ENCODE measurements at regions not wholly inside any gene's neighbourhood (a gene's known extent, or its start where the extent isn't known, plus 50 kb on each side); places are given as distances from the start of the nearest gene placed in this dataset.

DNA sequence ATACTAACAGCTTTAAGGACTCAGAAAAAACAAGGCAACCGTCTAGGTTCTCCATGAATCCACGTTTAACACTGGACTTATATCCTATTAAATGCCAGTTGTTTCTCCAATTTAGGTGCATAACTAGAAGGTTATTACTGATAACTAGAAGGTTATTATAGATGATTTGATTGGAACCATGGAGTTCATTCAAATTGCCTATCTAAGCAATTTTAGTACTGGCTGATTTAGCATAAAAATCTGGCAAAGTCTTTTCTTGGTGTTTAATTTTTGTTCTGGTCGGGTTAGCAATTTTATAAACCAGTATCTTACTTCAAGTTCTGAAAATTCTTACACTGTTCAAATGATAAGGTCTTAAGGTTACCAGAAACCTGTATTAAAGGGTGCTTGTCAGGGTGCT is 672.8 kb upstream of the GNPDA2 start:
- DNase-seq = no peak
- 100% methylated on average over 1 of the region's 3 CpGs for WGBS (ENCODE audit: insufficient coverage, low lambda C conversion rate)
- no peaks in the 10 kb centered on the region for H3K9me3 ChIP-seq (ENCODE audit: control insufficient read depth, low read depth, low read length)
- H3K27ac ChIP-seq (ENCODE audit: low read length) = no peak overlapping the region
- H3K4me1 ChIP-seq (ENCODE audit: control insufficient read depth, insufficient read depth, low read length) = no peaks in the 10 kb centered on the region
- no peak overlapping the region for H3K4me3 ChIP-seq (ENCODE audit: low read length)
- H3K36me3 ChIP-seq (ENCODE audit: control insufficient read depth, insufficient read depth, low read length) = no peaks in the 10 kb centered on the region
- H3K27me3 ChIP-seq (ENCODE audit: control insufficient read depth, insufficient read depth, low read length) = no peaks in the 10 kb centered on the region

- Histone ChIP-seq H3K36me3 (ENCODE audit: control insufficient read depth, insufficient read depth, low read length) (no peaks in the 10 kb centered on the region), H3K4me3 (ENCODE audit: low read length) (no peak overlapping the region), H3K27ac (ENCODE audit: low read length) (no peak overlapping the region), H3K4me1 (ENCODE audit: control insufficient read depth, insufficient read depth, low read length) (no peaks in the 10 kb centered on the region), H3K27me3 (ENCODE audit: control insufficient read depth, insufficient read depth, low read length) (no peaks in the 10 kb centered on the region), H3K9me3 (ENCODE audit: control insufficient read depth, low read depth, low read length) (no peaks in the 10 kb centered on the region)
- no peak for DNase-seq
These were observed 659.0 kb upstream of the GNPDA2 start for GRCh38 chr4:45385306-45385705.

DNA sequence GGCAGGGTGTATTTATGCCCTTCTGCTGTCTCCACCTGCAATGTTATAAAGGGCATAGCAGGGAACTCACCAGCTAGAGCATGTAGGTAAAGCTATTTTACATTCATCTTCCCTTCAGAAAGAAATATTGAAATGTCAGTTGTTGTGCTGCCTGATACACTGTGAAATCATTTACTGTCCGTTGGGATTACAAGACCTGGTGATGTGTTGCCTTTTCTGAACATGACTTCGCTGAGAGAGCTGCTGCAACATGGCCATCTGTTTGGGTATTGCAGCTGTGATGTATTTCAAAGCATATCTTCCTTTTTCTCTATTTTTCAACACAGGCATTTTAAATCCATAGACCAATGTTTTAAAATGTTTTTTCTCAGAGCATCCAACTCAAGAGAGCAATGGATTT is 644.1 kb upstream of the GNPDA2 start:
- Histone ChIP-seq H3K36me3 (ENCODE audit: control insufficient read depth, insufficient read depth, low read length) (no peaks in the 10 kb centered on the region), H3K27me3 (ENCODE audit: control insufficient read depth, insufficient read depth, low read length) (no peaks in the 10 kb centered on the region), H3K4me1 (ENCODE audit: control insufficient read depth, insufficient read depth, low read length) (no peaks in the 10 kb centered on the region), H3K27ac (ENCODE audit: low read length) (no peak overlapping the region), H3K4me3 (ENCODE audit: low read length) (no peak overlapping the region), H3K9me3 (ENCODE audit: control insufficient read depth, low read depth, low read length) (no peaks in the 10 kb centered on the region)
- no CpG with 5 or more reads among the region's 2 CpGs for WGBS (ENCODE audit: insufficient coverage, low lambda C conversion rate)
- DNase-seq = no peak

GRCh38 chr4:45368832-45369231 is 642.5 kb upstream of the GNPDA2 start:
- H3K4me1 ChIP-seq (ENCODE audit: control insufficient read depth, insufficient read depth, low read length) = no peaks in the 10 kb centered on the region
- H3K36me3 ChIP-seq (ENCODE audit: control insufficient read depth, insufficient read depth, low read length) = no peaks in the 10 kb centered on the region
- WGBS (ENCODE audit: insufficient coverage, low lambda C conversion rate) = 29% methylated on average over 1 of the region's 1 CpG
- no peak overlapping the region for H3K4me3 ChIP-seq (ENCODE audit: low read length)
- no peaks in the 10 kb centered on the region for H3K9me3 ChIP-seq (ENCODE audit: control insufficient read depth, low read depth, low read length)
- no peak for DNase-seq
- H3K27ac ChIP-seq (ENCODE audit: low read length) = no peak overlapping the region
- no peaks in the 10 kb centered on the region for H3K27me3 ChIP-seq (ENCODE audit: control insufficient read depth, insufficient read depth, low read length)

DNA sequence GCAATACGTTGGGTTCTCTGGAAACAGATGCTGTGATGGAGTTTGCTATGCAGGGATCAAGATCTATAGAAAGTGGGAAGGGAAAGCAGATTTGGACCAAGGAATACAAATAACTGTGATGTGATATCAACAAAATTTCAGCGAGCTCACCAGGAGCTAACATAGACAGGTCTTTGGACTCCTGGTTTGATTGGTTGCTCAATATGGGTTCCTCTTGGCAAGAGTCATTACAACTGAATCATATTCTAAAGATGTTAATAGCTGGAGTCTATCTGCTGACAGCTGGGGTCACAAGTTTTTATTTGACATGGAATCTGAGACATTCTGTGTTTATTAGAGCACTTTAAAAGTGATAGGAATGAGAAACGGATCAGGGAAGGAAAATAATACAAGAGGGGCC is 637.6 kb upstream of the GNPDA2 start:
- Histone ChIP-seq H3K27me3 (ENCODE audit: control insufficient read depth, insufficient read depth, low read length) (no peaks in the 10 kb centered on the region), H3K36me3 (ENCODE audit: control insufficient read depth, insufficient read depth, low read length) (no peaks in the 10 kb centered on the region), H3K4me3 (ENCODE audit: low read length) (no peak overlapping the region), H3K9me3 (ENCODE audit: control insufficient read depth, low read depth, low read length) (no peaks in the 10 kb centered on the region), H3K4me1 (ENCODE audit: control insufficient read depth, insufficient read depth, low read length) (no peaks in the 10 kb centered on the region), H3K27ac (ENCODE audit: low read length) (no peak overlapping the region)
- WGBS (ENCODE audit: insufficient coverage, low lambda C conversion rate) = 67% methylated on average over 1 of the region's 3 CpGs
- DNase-seq = no peak

- WGBS (ENCODE audit: insufficient coverage, low lambda C conversion rate) = 38% methylated on average over 1 of the region's 3 CpGs
- H3K27me3 ChIP-seq (ENCODE audit: control insufficient read depth, insufficient read depth, low read length) = no peaks in the 10 kb centered on the region
- DNase-seq = no peak
- H3K4me3 ChIP-seq (ENCODE audit: low read length) = no peak overlapping the region
- no peaks in the 10 kb centered on the region for H3K36me3 ChIP-seq (ENCODE audit: control insufficient read depth, insufficient read depth, low read length)
- no peak overlapping the region for H3K27ac ChIP-seq (ENCODE audit: low read length)
- no peaks in the 10 kb centered on the region for H3K4me1 ChIP-seq (ENCODE audit: control insufficient read depth, insufficient read depth, low read length)
- no peaks in the 10 kb centered on the region for H3K9me3 ChIP-seq (ENCODE audit: control insufficient read depth, low read depth, low read length)
These were observed 632.5 kb upstream of the GNPDA2 start for GRCh38 chr4:45358573-45359506.

GRCh38 chr4:45353161-45353560 is 626.8 kb upstream of the GNPDA2 start:
- Histone ChIP-seq H3K4me1 (ENCODE audit: control insufficient read depth, insufficient read depth, low read length) (no peaks in the 10 kb centered on the region), H3K27me3 (ENCODE audit: control insufficient read depth, insufficient read depth, low read length) (no peaks in the 10 kb centered on the region), H3K4me3 (ENCODE audit: low read length) (no peak overlapping the region), H3K36me3 (ENCODE audit: control insufficient read depth, insufficient read depth, low read length) (no peaks in the 10 kb centered on the region), H3K9me3 (ENCODE audit: control insufficient read depth, low read depth, low read length) (no peaks in the 10 kb centered on the region), H3K27ac (ENCODE audit: low read length) (no peak overlapping the region)
- no peak for DNase-seq

GRCh38 chr4:45350438-45350837 is 624.1 kb upstream of the GNPDA2 start:
- no peaks in the 10 kb centered on the region for H3K27me3 ChIP-seq (ENCODE audit: control insufficient read depth, insufficient read depth, low read length)
- DNase-seq = peak; percentile 2 to 5
- no peaks in the 10 kb centered on the region for H3K36me3 ChIP-seq (ENCODE audit: control insufficient read depth, insufficient read depth, low read length)
- H3K9me3 ChIP-seq (ENCODE audit: control insufficient read depth, low read depth, low read length) = no peaks in the 10 kb centered on the region
- no CpG with 5 or more reads among the region's 1 CpG for WGBS (ENCODE audit: insufficient coverage, low lambda C conversion rate)
- H3K4me3 ChIP-seq (ENCODE audit: low read length) = no peak overlapping the region
- H3K27ac ChIP-seq (ENCODE audit: low read length) = no peak overlapping the region
- H3K4me1 ChIP-seq (ENCODE audit: control insufficient read depth, insufficient read depth, low read length) = no peaks in the 10 kb centered on the region

DNA sequence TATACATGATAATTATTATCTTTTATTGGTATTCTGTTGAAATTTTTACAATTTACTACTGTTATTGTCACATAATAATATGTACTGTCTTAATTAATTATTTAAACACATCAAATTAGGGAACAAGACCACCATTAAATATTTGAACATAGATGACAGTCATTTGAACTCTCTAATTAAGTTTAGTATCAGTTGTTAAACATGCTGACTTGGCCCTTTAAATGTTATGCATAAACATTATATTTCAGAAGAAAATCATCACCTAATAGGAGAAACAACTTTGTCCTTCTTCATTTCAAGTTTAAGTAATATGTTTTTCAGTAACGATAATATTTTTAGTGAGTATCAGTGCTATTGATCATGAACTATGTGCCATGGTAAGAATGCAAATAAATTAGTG is 623.5 kb upstream of the GNPDA2 start:
- 78% methylated on average over 1 of the region's 1 CpG for WGBS (ENCODE audit: insufficient coverage, low lambda C conversion rate)
- Histone ChIP-seq H3K27ac (ENCODE audit: low read length) (no peak overlapping the region), H3K9me3 (ENCODE audit: control insufficient read depth, low read depth, low read length) (no peaks in the 10 kb centered on the region), H3K4me1 (ENCODE audit: control insufficient read depth, insufficient read depth, low read length) (no peaks in the 10 kb centered on the region), H3K27me3 (ENCODE audit: control insufficient read depth, insufficient read depth, low read length) (no peaks in the 10 kb centered on the region), H3K36me3 (ENCODE audit: control insufficient read depth, insufficient read depth, low read length) (no peaks in the 10 kb centered on the region), H3K4me3 (ENCODE audit: low read length) (no peak overlapping the region)
- no peak for DNase-seq

- H3K9me3 ChIP-seq (ENCODE audit: control insufficient read depth, low read depth, low read length) = no peaks in the 10 kb centered on the region
- H3K4me1 ChIP-seq (ENCODE audit: control insufficient read depth, insufficient read depth, low read length) = no peaks in the 10 kb centered on the region
- H3K27ac ChIP-seq (ENCODE audit: low read length) = no peak overlapping the region
- DNase-seq = no peak
- no peaks in the 10 kb centered on the region for H3K36me3 ChIP-seq (ENCODE audit: control insufficient read depth, insufficient read depth, low read length)
- 76% methylated on average over 3 of the region's 4 CpGs for WGBS (ENCODE audit: insufficient coverage, low lambda C conversion rate)
- H3K27me3 ChIP-seq (ENCODE audit: control insufficient read depth, insufficient read depth, low read length) = no peaks in the 10 kb centered on the region
- no peak overlapping the region for H3K4me3 ChIP-seq (ENCODE audit: low read length)
These were observed 620.6 kb upstream of the GNPDA2 start for GRCh38 chr4:45346816-45347435.

DNA sequence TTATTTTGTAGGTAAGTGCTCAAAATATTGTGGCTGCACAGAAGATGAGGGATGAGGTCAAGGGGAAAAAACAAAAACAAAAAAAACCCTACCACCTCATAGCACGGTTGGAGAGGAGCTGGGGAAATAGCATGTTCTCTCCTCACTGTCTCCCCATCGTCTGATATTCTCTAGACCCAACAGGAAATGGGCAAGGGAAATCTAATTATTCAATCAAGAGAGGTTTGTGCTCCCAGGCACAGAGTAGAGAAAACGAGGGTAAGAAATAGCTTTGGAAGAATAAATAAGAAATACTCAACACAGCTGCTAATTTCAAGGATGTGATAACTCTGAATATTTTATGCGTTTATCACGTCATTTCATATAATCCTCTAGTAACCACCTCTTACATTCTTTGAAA is 619.2 kb upstream of the GNPDA2 start:
- DNase-seq = no peak
- H3K4me1 ChIP-seq (ENCODE audit: control insufficient read depth, insufficient read depth, low read length) = no peaks in the 10 kb centered on the region
- no peak overlapping the region for H3K4me3 ChIP-seq (ENCODE audit: low read length)
- WGBS (ENCODE audit: insufficient coverage, low lambda C conversion rate) = 77% methylated on average over 3 of the region's 5 CpGs
- H3K27ac ChIP-seq (ENCODE audit: low read length) = no peak overlapping the region
- no peaks in the 10 kb centered on the region for H3K36me3 ChIP-seq (ENCODE audit: control insufficient read depth, insufficient read depth, low read length)
- H3K27me3 ChIP-seq (ENCODE audit: control insufficient read depth, insufficient read depth, low read length) = no peaks in the 10 kb centered on the region
- no peaks in the 10 kb centered on the region for H3K9me3 ChIP-seq (ENCODE audit: control insufficient read depth, low read depth, low read length)

Data from large intestine (tissue), 3 donors.